ENCODE measurements at regions not wholly inside any gene's neighbourhood (a gene's known extent, or its start where the extent isn't known, plus 50 kb on each side); places are given as distances from the start of the nearest gene placed in this dataset.

GRCh38 chr3:157938154-157938779 lies 168.0 kb downstream of the SHOX2 start:
- no peak overlapping the region for H3K4me3 ChIP-seq
- no peaks in the 10 kb centered on the region for H3K4me1 ChIP-seq
- WGBS, 2 donors, result 83 to 89% methylated on average over 5 of the region's 5 CpGs
- H3K9me3 ChIP-seq, result no peaks in the 10 kb centered on the region
- DNase-seq, result no peak
- intact Hi-C loops (cut with DNase I), result no loop called here
- TF ChIP-seq EP300 (IDR thresholded peaks at IDR 0.05) (no peak), POLR2A (IDR thresholded peaks at IDR 0.05) (no peak), POLR2AphosphoS5 (IDR thresholded peaks at IDR 0.05) (no peak)
- TF ChIP-seq, protein P1, sequence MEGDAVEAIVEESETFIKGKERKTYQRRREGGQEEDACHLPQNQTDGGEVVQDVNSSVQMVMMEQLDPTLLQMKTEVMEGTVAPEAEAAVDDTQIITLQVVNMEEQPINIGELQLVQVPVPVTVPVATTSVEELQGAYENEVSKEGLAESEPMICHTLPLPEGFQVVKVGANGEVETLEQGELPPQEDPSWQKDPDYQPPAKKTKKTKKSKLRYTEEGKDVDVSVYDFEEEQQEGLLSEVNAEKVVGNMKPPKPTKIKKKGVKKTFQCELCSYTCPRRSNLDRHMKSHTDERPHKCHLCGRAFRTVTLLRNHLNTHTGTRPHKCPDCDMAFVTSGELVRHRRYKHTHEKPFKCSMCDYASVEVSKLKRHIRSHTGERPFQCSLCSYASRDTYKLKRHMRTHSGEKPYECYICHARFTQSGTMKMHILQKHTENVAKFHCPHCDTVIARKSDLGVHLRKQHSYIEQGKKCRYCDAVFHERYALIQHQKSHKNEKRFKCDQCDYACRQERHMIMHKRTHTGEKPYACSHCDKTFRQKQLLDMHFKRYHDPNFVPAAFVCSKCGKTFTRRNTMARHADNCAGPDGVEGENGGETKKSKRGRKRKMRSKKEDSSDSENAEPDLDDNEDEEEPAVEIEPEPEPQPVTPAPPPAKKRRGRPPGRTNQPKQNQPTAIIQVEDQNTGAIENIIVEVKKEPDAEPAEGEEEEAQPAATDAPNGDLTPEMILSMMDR (IDR thresholded peaks at IDR 0.05), result no peak
- H3K36me3 ChIP-seq, result no peaks in the 10 kb centered on the region
- no peaks in the 10 kb centered on the region for H3K27me3 ChIP-seq
- no peak overlapping the region for H3K27ac ChIP-seq

GRCh38 chr3:157931517-157931916 lies 174.7 kb downstream of the SHOX2 start:
- H3K27me3 ChIP-seq, result no peaks in the 10 kb centered on the region

GRCh38 chr3:157930000-157930780 lies 176.0 kb downstream of the SHOX2 start:
- intact Hi-C loops (cut with DNase I), result no loop called here
- H3K27ac ChIP-seq, result no peak overlapping the region
- TF ChIP-seq, protein P1 (IDR thresholded peaks at IDR 0.05), result no peak
- TF ChIP-seq EP300 (IDR thresholded peaks at IDR 0.05) (no peak), POLR2A (IDR thresholded peaks at IDR 0.05) (no peak), POLR2AphosphoS5 (IDR thresholded peaks at IDR 0.05) (no peak)
- H3K4me1 ChIP-seq, result no peaks in the 10 kb centered on the region
- no peaks in the 10 kb centered on the region for H3K27me3 ChIP-seq
- no peaks in the 10 kb centered on the region for H3K9me3 ChIP-seq
- no peak overlapping the region for H3K4me3 ChIP-seq
- DNase-seq, result no peak
- H3K36me3 ChIP-seq, result no peaks in the 10 kb centered on the region
- 78 to 83% methylated on average over 4 of the region's 4 CpGs for WGBS, 2 donors

More at GRCh38 chr3:157931517-157931916, 174.7 kb downstream of the SHOX2 start:
- Histone ChIP-seq H3K4me1 (no peaks in the 10 kb centered on the region), H3K9me3 (no peaks in the 10 kb centered on the region), H3K27ac (no peak overlapping the region), H3K4me3 (no peak overlapping the region), H3K36me3 (no peaks in the 10 kb centered on the region)
- WGBS, 2 donors, result 68 to 80% methylated on average over 6 of the region's 6 CpGs
- intact Hi-C loops (cut with DNase I), result no loop called here
- no peak for DNase-seq
- no peak for TF ChIP-seq POLR2AphosphoS5 (IDR thresholded peaks at IDR 0.05)
- no peak for TF ChIP-seq POLR2A (IDR thresholded peaks at IDR 0.05)
- TF ChIP-seq, protein P1 (IDR thresholded peaks at IDR 0.05), result no peak
- no peak for TF ChIP-seq EP300 (IDR thresholded peaks at IDR 0.05)

- no peaks in the 10 kb centered on the region for H3K27me3 ChIP-seq
- DNase-seq, result no peak
- TF ChIP-seq EP300 (IDR thresholded peaks at IDR 0.05), result no peak
- no peaks in the 10 kb centered on the region for H3K36me3 ChIP-seq
- no peak overlapping the region for H3K4me3 ChIP-seq
- no peak overlapping the region for H3K27ac ChIP-seq
- no peaks in the 10 kb centered on the region for H3K4me1 ChIP-seq
- 89% methylated on average over 8 of the region's 8 CpGs for WGBS, 2 donors
- no peaks in the 10 kb centered on the region for H3K9me3 ChIP-seq
- intact Hi-C loops (cut with DNase I), result no loop called here
Observed at GRCh38 chr3:157926822-157927221, 179.4 kb downstream of the SHOX2 start.

DNA sequence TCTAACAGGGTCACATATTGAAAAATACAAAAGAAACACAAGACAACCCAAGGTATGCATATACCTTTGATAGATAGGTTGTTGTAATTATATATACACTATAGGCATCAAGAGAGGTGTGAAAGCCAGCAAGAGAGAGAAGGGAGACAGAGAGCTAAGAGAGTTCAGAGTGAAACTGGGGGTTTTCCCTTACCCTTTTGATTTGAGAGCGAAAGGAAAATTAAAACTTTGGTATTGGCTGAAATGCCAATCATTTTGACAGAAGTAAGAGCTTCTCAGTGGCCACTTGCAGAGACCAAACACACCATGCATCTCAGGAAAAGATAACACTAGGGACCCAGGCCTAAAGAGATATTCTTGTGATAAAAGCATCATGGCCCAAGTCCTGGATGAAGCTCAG lies 183.6 kb downstream of the SHOX2 start:
- intact Hi-C loops (cut with DNase I), result no loop called here
- H3K27me3 ChIP-seq, result no peaks in the 10 kb centered on the region
- H3K4me1 ChIP-seq, result no peaks in the 10 kb centered on the region
- no peak for DNase-seq
- 85 to 90% methylated on average over 1 of the region's 1 CpG for WGBS, 2 donors
- H3K27ac ChIP-seq, result no peak overlapping the region
- no peaks in the 10 kb centered on the region for H3K36me3 ChIP-seq
- TF ChIP-seq POLR2A (IDR thresholded peaks at IDR 0.05) (no peak), EP300 (IDR thresholded peaks at IDR 0.05) (no peak), POLR2AphosphoS5 (IDR thresholded peaks at IDR 0.05) (no peak)
- TF ChIP-seq, protein P1 (IDR thresholded peaks at IDR 0.05), result no peak
- no peak overlapping the region for H3K4me3 ChIP-seq
- no peaks in the 10 kb centered on the region for H3K9me3 ChIP-seq

All from sigmoid colon (tissue), 6 donors.